ENCODE measurements at regions not wholly inside any gene's neighbourhood (a gene's known extent, or its start where the extent isn't known, plus 50 kb on each side); places are given as distances from the start of the nearest gene placed in this dataset.
"Not testable (repeated sequence)": the region's sequence is repeated elsewhere in the genome, so short reads cannot be mapped to it uniquely, and the experiment has no call there.

GRCh38 chr2:20113986-20114938, 62.8 kb upstream of the LAPTM4A start:
- no peaks in the 10 kb centered on the region for H3K9me3 ChIP-seq (replicated peaks in 1 of 11)
- H3K4me2 ChIP-seq, result no peak overlapping the region
- H3K27me3 ChIP-seq, result no peaks in the 10 kb centered on the region
- peaks cover 18 to 34% (median 29%) of the 10 kb centered on the region in 10 experiments for H3K4me1 ChIP-seq
- no peak overlapping the region for H3K27ac ChIP-seq
- no peaks in the 10 kb centered on the region for H3K36me3 ChIP-seq
- no peak overlapping the region for H3K4me3 ChIP-seq
- H4K20me1 ChIP-seq, result no peaks in the 10 kb centered on the region
- H3K9ac ChIP-seq, result no peak overlapping the region
- TF ChIP-seq Cebpa-rat (IDR thresholded peaks at IDR 0.05), result no peak

GRCh38 chr2:20113004-20113796, 61.8 kb upstream of the LAPTM4A start:
- Histone ChIP-seq H3K4me3 (no peak overlapping the region), H3K36me3 (no peaks in the 10 kb centered on the region)

GRCh38 chr2:20112361-20112760, 60.9 kb upstream of the LAPTM4A start:
- peak overlapping the region in 10 of 11 experiments; percentile 51 to 90 (median 82); a peak in 18 of 22 replicates for H3K4me2 ChIP-seq
- H3K4me1 ChIP-seq, result peaks cover 20 to 37% (median 24%) of the 10 kb centered on the region in 10 experiments
- H3K27me3 ChIP-seq; H3K9ac ChIP-seq; H4K20me1 ChIP-seq; H3K9me3 ChIP-seq (replicated peaks in 1 of 11); H3K27ac ChIP-seq; H3K4me3 ChIP-seq; H3K36me3 ChIP-seq: not testable (repeated sequence)

More at GRCh38 chr2:20113004-20113796, 61.8 kb upstream of the LAPTM4A start:
- Histone ChIP-seq H3K27ac (no peak overlapping the region), H3K4me2 (no peak overlapping the region), H3K9ac (no peak overlapping the region), H4K20me1 (no peaks in the 10 kb centered on the region), H3K27me3 (no peaks in the 10 kb centered on the region), H3K9me3 (replicated peaks in 1 of 11) (no peaks in the 10 kb centered on the region), H3K4me1 (peaks cover 23 to 33% (median 26%) of the 10 kb centered on the region in 10 experiments)
- TF ChIP-seq Cebpa-rat (IDR thresholded peaks at IDR 0.05), result no peak

GRCh38 chr2:20111311-20112131, 60.1 kb upstream of the LAPTM4A start:
- Histone ChIP-seq H3K27me3 (no peaks in the 10 kb centered on the region), H3K27ac (peak overlapping the region in 9 of 11 experiments; percentile 3 to 64 (median 26); a peak in 12 of 22 replicates), H3K36me3 (no peaks in the 10 kb centered on the region), H3K9ac (peak overlapping the region in 10 of 11 experiments; percentile 2 to 57 (median 36); a peak in 16 of 22 replicates), H3K9me3 (replicated peaks in 1 of 11) (peaks cover 2 to 7% (median 5%) of the 10 kb centered on the region in 11 experiments; a peak in 19 of 22 replicates), H4K20me1 (no peaks in the 10 kb centered on the region), H3K4me2 (peak overlapping the region; percentile 51 to 90 (median 82)), H3K4me3 (no peak overlapping the region), H3K4me1 (peaks cover 20 to 37% (median 24%) of the 10 kb centered on the region in 10 experiments)
- no peak for TF ChIP-seq Cebpa-rat (IDR thresholded peaks at IDR 0.05)

GRCh38 chr2:20110876-20111275, 59.4 kb upstream of the LAPTM4A start:
- Histone ChIP-seq H3K4me1 (peaks cover 20 to 37% (median 24%) of the 10 kb centered on the region in 10 experiments), H3K4me3 (no peak overlapping the region), H3K27ac (peak overlapping the region in 7 of 11 experiments; percentile 3 to 64 (median 27); a peak in 7 of 22 replicates), H4K20me1 (no peaks in the 10 kb centered on the region), H3K4me2 (peak overlapping the region; percentile 51 to 90 (median 82)), H3K27me3 (no peaks in the 10 kb centered on the region), H3K36me3 (no peaks in the 10 kb centered on the region), H3K9ac (peak overlapping the region in 9 of 11 experiments; percentile 2 to 57 (median 38); a peak in 12 of 22 replicates), H3K9me3 (replicated peaks in 1 of 11) (peaks cover 8 to 13% (median 12%) of the 10 kb centered on the region in 11 experiments; a peak in 20 of 22 replicates)
- no peak for TF ChIP-seq Cebpa-rat (IDR thresholded peaks at IDR 0.05)

- no peak overlapping the region for H3K9ac ChIP-seq
- no peak for TF ChIP-seq Cebpa-rat (IDR thresholded peaks at IDR 0.05)
- peaks cover 20 to 37% (median 24%) of the 10 kb centered on the region in 10 experiments for H3K4me1 ChIP-seq
These were observed 59.0 kb upstream of the LAPTM4A start for GRCh38 chr2:20110383-20110782.

GRCh38 chr2:20108655-20109396, 57.4 kb upstream of the LAPTM4A start:
- Histone ChIP-seq H3K36me3 (no peaks in the 10 kb centered on the region), H3K9ac (no peak overlapping the region), H3K9me3 (replicated peaks in 1 of 11) (peaks cover 10 to 18% (median 13%) of the 10 kb centered on the region in 11 experiments; a peak in 20 of 22 replicates), H3K27ac (0 out of 22 replicates have a peak overlapping the region, but pooled peaks of 1 of the 11 experiments have one; percentile 23), H4K20me1 (no peaks in the 10 kb centered on the region), H3K27me3 (no peaks in the 10 kb centered on the region), H3K4me2 (peak overlapping the region in 4 of 11 experiments; percentile 2 to 33 (median 16); a peak in 5 of 22 replicates), H3K4me3 (no peak overlapping the region), H3K4me1 (peaks cover 20 to 37% (median 24%) of the 10 kb centered on the region in 10 experiments)
- no peak for TF ChIP-seq Cebpa-rat (IDR thresholded peaks at IDR 0.05)

More at GRCh38 chr2:20110383-20110782, 59.0 kb upstream of the LAPTM4A start:
- Histone ChIP-seq H3K27ac (no peak overlapping the region), H3K9me3 (replicated peaks in 1 of 11) (peaks cover 10 to 18% (median 13%) of the 10 kb centered on the region in 11 experiments; a peak in 20 of 22 replicates), H3K4me3 (no peak overlapping the region), H4K20me1 (no peaks in the 10 kb centered on the region), H3K27me3 (no peaks in the 10 kb centered on the region), H3K4me2 (peak overlapping the region in 8 of 11 experiments; percentile 51 to 88 (median 82); a peak in 16 of 22 replicates), H3K36me3 (no peaks in the 10 kb centered on the region)

All from BLaER1 treated with 17β-estradiol and CSF1 and Interleukin-3, amounts not matched to agents 10 nM and 100 nM (cell line).